Esophagus squamous epithelium (tissue), 5 donors: ENCODE measurements at regions not wholly inside any gene's neighbourhood (a gene's known extent, or its start where the extent isn't known, plus 50 kb on each side); places are given as distances from the start of the nearest gene placed in this dataset.

Source experiments
- DNase-seq: peaks from one replicate; lab custom pipeline; 2025; lab: John Stamatoyannopoulos, UW
- H3K27ac ChIP-seq, 4 donors: fragments of 200-600 bp; sonication (generic); one replicate each; pipeline ENCODE4 v1.5.1; 2016 to 2019; ENCODE audit warnings: mild to moderate bottlenecking in 1 of 4
- H3K27me3 ChIP-seq, 4 donors: fragments of 200-600 bp; sonication (generic); 1 replicate in 3 of 4; 2 replicates in 1 of 4; pipeline versions ENCODE4 v1.5.1 to v1.6.0; 2017 to 2021; ENCODE audit warnings: antibody characterized with exemption in 1 of 4
- H3K36me3 ChIP-seq, 3 donors: fragments of 200-600 bp; sonication (generic); one replicate each; pipeline ENCODE4 v1.5.1; 2016 to 2019
- H3K4me1 ChIP-seq, 3 donors: fragments of 200-600 bp; sonication (generic); one replicate each; pipeline ENCODE4 v1.5.1; 2017 to 2019
- H3K4me3 ChIP-seq, 4 donors: fragments of 200-600 bp; sonication (generic); 1 replicate in 3 of 4; 2 replicates in 1 of 4; pipeline ENCODE4 v1.5.1; 2016 to 2019; ENCODE audit warnings: mild to moderate bottlenecking in 2 of 4, moderate library complexity in 1 of 4
- H3K9me3 ChIP-seq, 3 donors: fragments of 200-600 bp; sonication (generic); one replicate each; pipeline ENCODE4 v1.5.1; 2016 to 2019
- CTCF ChIP-seq, 6 experiments: fragments of 450-650 bp in 4 of 6; fragments of 200-600 bp in 2 of 6; sonication (generic) in 2 of 6; IDR thresholded peaks; one replicate each; pipeline ENCODE4 v1.5.1; 2016 to 2019; ENCODE audit warnings: antibody characterized with exemption in 6 of 6, mild to moderate bottlenecking in 4 of 6, moderate library complexity in 4 of 6
- POLR2A ChIP-seq, 4 donors: fragments of 450-650 bp; IDR thresholded peaks; one replicate each; pipeline ENCODE4 v1.6.1; 2017; ENCODE audit warnings: antibody characterized with exemption in 4 of 4, mild to moderate bottlenecking in 4 of 4, moderate library complexity in 3 of 4
- WGBS, 2 donors: methylation state at CpG; one replicate each; pipeline ENCODE4 v1.1.5; 2018; 5-methylcytosine and 5-hydroxymethylcytosine counted together
- intact Hi-C: fragments of 100-400 bp; cut with DNase I; formaldehyde crosslinking; loops from one replicate; pipeline ENCODE4 v1.15.0; 2022
- donor health status: DM: yes; HTN: yes; CAD: no.

GRCh38 chr3:165716592-165716991, 120.6 kb downstream of the BCHE start:
- Histone ChIP-seq H3K4me3 (no peak overlapping the region), H3K36me3 (no peaks in the 10 kb centered on the region), H3K4me1 (no peaks in the 10 kb centered on the region), H3K9me3 (no peaks in the 10 kb centered on the region), H3K27me3 (no peaks in the 10 kb centered on the region), H3K27ac (no peak overlapping the region)
- intact Hi-C loops: no loop called here
- no peak for DNase-seq
- TF ChIP-seq POLR2A (IDR thresholded peaks at IDR 0.05) (no peak), CTCF (IDR thresholded peaks at IDR 0.05) (no peak)

- WGBS, 2 donors: 82% methylated on average over 2 of the region's 7 CpGs; no CpG with 5 or more reads in 1 of the 2 donors
Observed at GRCh38 chr3:165713479-165713878, 123.7 kb downstream of the BCHE start.

GRCh38 chr3:165712382-165712781, 124.8 kb downstream of the BCHE start:
- TF ChIP-seq POLR2A (IDR thresholded peaks at IDR 0.05) (no peak), CTCF (IDR thresholded peaks at IDR 0.05) (no peak)
- intact Hi-C loops: no loop called here
- H3K36me3 ChIP-seq: no peaks in the 10 kb centered on the region
- H3K9me3 ChIP-seq: no peaks in the 10 kb centered on the region
- no peak overlapping the region for H3K27ac ChIP-seq
- no peak for DNase-seq
- no peaks in the 10 kb centered on the region for H3K4me1 ChIP-seq
- 40 to 80% methylated on average over 1 of the region's 8 CpGs for WGBS, 2 donors
- H3K27me3 ChIP-seq: no peaks in the 10 kb centered on the region
- H3K4me3 ChIP-seq: no peak overlapping the region

More at GRCh38 chr3:165713479-165713878, 123.7 kb downstream of the BCHE start:
- Histone ChIP-seq H3K27me3 (no peaks in the 10 kb centered on the region), H3K9me3 (no peaks in the 10 kb centered on the region), H3K36me3 (no peaks in the 10 kb centered on the region), H3K4me1 (no peaks in the 10 kb centered on the region), H3K27ac (no peak overlapping the region), H3K4me3 (no peak overlapping the region)
- intact Hi-C loops: no loop called here
- no peak for DNase-seq
- TF ChIP-seq POLR2A (IDR thresholded peaks at IDR 0.05) (no peak), CTCF (IDR thresholded peaks at IDR 0.05) (no peak)

GRCh38 chr3:165697910-165698309, 139.3 kb downstream of the BCHE start:
- no peaks in the 10 kb centered on the region for H3K36me3 ChIP-seq
- WGBS, 2 donors: 84 to 88% methylated on average over 2 of the region's 2 CpGs
- no peak for TF ChIP-seq CTCF (IDR thresholded peaks at IDR 0.05)
- no peak for TF ChIP-seq POLR2A (IDR thresholded peaks at IDR 0.05)
- H3K4me1 ChIP-seq: peaks cover 0 to 5% (median 0%) of the 10 kb centered on the region in 3 donors
- H3K4me3 ChIP-seq: no peak overlapping the region
- H3K27ac ChIP-seq: no peak overlapping the region
- no peak for DNase-seq
- H3K27me3 ChIP-seq: no peaks in the 10 kb centered on the region
- intact Hi-C loops: no loop called here
- H3K9me3 ChIP-seq: no peaks in the 10 kb centered on the region

GRCh38 chr3:165696496-165696895, 140.7 kb downstream of the BCHE start:
- intact Hi-C loops: no loop called here
- Histone ChIP-seq H3K9me3 (peaks cover 0 to 10% (median 0%) of the 10 kb centered on the region in 3 donors), H3K36me3 (no peaks in the 10 kb centered on the region), H3K27ac (no peak overlapping the region), H3K4me3 (no peak overlapping the region), H3K27me3 (no peaks in the 10 kb centered on the region), H3K4me1 (peaks cover 0 to 5% (median 0%) of the 10 kb centered on the region in 3 donors)
- DNase-seq: no peak
- WGBS, 2 donors: 81 to 96% methylated on average over 1 of the region's 1 CpG
- TF ChIP-seq POLR2A (IDR thresholded peaks at IDR 0.05) (no peak), CTCF (IDR thresholded peaks at IDR 0.05) (no peak)
